ENCODE measurements at regions not wholly inside any gene's neighbourhood (a gene's known extent, or its start where the extent isn't known, plus 50 kb on each side); places are given as distances from the start of the nearest gene placed in this dataset.

DNA sequence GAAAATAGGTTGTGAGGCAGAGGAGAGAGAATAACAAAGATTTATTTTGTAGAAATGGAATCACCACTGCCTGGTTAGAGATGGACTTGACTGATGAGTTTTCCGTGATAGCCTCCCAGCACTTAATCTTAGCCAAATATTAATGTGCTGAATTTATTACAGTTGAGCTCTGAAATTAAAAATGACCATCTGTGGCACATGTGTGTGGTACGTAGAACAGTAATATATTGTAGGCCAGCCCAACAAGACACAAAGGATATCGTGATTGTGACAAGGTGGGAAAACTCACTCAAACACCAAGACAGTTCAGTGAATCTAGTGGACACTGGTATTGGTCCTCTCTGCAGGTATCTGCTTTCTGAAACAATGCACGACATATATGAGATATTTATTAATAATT, 119.4 kb downstream of the HAO1 start:
- no peak for DNase-seq

DNA sequence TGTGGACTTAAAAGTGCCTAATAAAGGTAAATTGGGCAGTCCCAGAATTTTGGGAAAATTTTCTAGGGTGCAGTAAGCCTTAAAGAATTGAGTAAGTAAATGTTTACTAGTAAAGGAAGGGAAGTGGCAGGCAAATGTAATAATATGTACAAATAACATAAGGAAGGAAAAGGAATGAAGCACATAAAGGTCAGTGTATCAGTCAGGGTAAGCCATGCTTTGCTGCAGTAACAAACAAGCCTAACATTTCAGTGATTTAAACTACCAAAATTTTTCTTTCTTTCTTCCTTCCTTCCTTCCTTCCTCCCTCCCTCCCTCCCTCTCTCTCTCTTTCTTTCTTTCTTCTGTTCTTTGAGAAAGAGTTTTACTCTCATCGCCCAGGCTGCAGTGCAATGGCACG, 117.5 kb downstream of the HAO1 start:
- DNase-seq, result no peak

DNA sequence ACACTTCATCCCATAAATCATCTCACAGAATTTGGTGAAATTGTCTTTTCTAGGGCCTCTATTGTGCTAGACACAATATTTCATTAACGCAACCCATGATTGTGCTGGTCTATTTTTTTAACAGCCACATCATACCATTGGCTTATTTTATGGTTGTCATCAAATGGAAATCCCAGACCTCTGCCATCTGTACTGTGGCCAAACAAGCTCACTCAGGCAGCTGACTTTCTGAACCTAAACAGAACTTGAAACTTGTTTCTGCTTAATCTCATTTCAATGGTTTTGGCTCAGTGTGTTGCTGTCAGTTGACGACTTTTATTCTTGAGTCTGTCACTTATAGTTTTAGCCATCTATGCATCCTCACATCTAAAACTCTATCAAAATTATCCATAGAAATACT, 111.8 kb downstream of the HAO1 start:
- DNase-seq, result no peak

DNA sequence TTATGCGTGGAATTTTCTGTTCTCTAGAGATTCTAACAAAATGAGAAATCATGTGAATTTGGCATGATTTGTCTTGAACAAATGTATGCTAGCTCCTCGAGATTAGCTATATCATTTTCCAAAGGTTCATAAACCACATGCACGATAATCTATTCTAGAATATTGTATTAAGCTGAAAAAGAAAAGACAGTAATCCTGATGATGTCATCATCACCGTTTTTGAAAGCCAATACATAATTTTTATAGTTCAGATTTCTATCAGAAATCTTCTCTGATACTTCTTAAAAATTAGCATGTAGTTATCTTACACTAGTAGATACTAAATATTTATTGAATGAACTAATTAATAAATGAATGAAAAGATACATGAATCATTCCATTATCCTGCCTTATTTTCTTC, 111.2 kb downstream of the HAO1 start:
- DNase-seq, result no peak

DNA sequence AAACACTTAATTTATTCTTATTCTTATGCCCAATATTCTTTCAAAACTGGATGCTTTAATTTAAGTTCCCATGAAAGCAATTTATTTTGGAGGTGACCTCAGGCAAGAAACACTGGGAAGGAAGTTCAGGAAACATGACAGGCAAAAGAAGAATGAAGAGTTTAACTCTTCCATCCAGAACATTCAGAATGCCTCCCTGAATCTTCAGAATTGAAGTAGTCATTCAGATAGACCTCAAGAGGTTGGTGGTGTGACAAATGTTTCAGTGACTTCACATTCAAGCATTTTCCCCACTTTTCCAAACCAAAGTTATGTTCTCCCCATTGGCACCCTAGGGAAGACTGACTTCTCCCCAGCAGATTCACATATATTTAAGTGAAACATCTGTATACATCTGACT, 110.5 kb downstream of the HAO1 start:
- no peak for DNase-seq

Data from NCI-H748 treated with DMSO at 0.1 percent for 48 hours (cell line).